K562 (cell line): ENCODE measurements at regions not wholly inside any gene's neighbourhood (a gene's known extent, or its start where the extent isn't known, plus 50 kb on each side); places are given as distances from the start of the nearest gene placed in this dataset.

Source experiments
- ADNP ChIP-seq: fragments of 200-800 bp; sonication (Bioruptor generic); IDR thresholded peaks from 2 replicates; pipeline ENCODE4 v1.6.1; 2016; ENCODE audit warnings: missing genetic modification characterization, missing compliant biosample characterization
- CBX3 ChIP-seq, 2 experiments: IDR thresholded peaks; 1 replicate in 1 of 2; 2 replicates in 1 of 2; pipeline ENCODE4 v1.6.1; 2012; ENCODE audit warnings: inconsistent platforms in 2 of 2, low read length in 2 of 2, borderline replicate concordance in 1 of 2, control low read depth in 1 of 2
- CC2D1A ChIP-seq: fragments of 450-650 bp; IDR thresholded peaks from 2 replicates; pipeline ENCODE4 v1.6.1; 2017; ENCODE audit warnings: mild to moderate bottlenecking
- CREB1 ChIP-seq, 2 experiments: sonication (generic) in 1 of 2; formaldehyde crosslinking in 1 of 2; IDR thresholded peaks; 2 replicates each; pipeline versions ENCODE4 v1.6.1 to v1.8.0; 2012 to 2022; ENCODE audit warnings: inconsistent platforms in 1 of 2, mild to moderate bottlenecking in 1 of 2, missing genetic modification reagents in 1 of 2, moderate library complexity in 1 of 2
- DNMT1 ChIP-seq: fragments of 450-650 bp; IDR thresholded peaks from 2 replicates; pipeline ENCODE4 v1.6.1; 2016; ENCODE audit warnings: antibody characterized with exemption, mild to moderate bottlenecking
- ETS2 ChIP-seq: IDR thresholded peaks from 2 replicates; pipeline ENCODE4 v1.6.1; 2016; ENCODE audit warnings: borderline replicate concordance, missing genetic modification characterization, mild to moderate bottlenecking, moderate library complexity, missing compliant biosample characterization; ENCODE audit not compliant: poor library complexity, severe bottlenecking
- GTF2A2 ChIP-seq: IDR thresholded peaks from 2 replicates; pipeline ENCODE4 v1.6.1; 2016; ENCODE audit warnings: mild to moderate bottlenecking, missing genetic modification characterization, missing compliant biosample characterization
- RAD21 ChIP-seq, 2 experiments: fragments of 250-450 bp in 1 of 2; fragments of 450-650 bp in 1 of 2; sonication (Bioruptor Pico) in 1 of 2; formaldehyde crosslinking in 1 of 2; IDR thresholded peaks in 1 of 2; conservative IDR thresholded peaks in 1 of 2; 2 replicates each; pipeline versions ENCODE4 v1.4.0 to v1.8.0; 2020 to 2022; ENCODE audit warnings: mild to moderate bottlenecking in 2 of 2, moderate library complexity in 1 of 2
- SPI1 ChIP-seq: IDR thresholded peaks from 2 replicates; pipeline ENCODE4 v1.6.1; 2011; ENCODE audit warnings: low read depth, low read length, control low read depth, borderline replicate concordance
- STAG1 ChIP-seq: sonication (generic); formaldehyde crosslinking; IDR thresholded peaks from 2 replicates; pipeline ENCODE4 v1.5.0; 2020; ENCODE audit warnings: missing genetic modification reagents, borderline replicate concordance
- TCF7 ChIP-seq: sonication (generic); IDR thresholded peaks from 2 replicates; pipeline ENCODE4 v1.6.1; 2016; ENCODE audit warnings: antibody characterized with exemption, borderline replicate concordance
- ZKSCAN1 ChIP-seq: fragments of 150-350 bp; IDR thresholded peaks from 2 replicates; pipeline ENCODE4 v1.6.1; 2016; ENCODE audit warnings: low read depth, low read length
- ZKSCAN8 ChIP-seq: fragments of 200-800 bp; sonication (Bioruptor generic); IDR thresholded peaks from 2 replicates; pipeline ENCODE4 v1.6.1; 2016; ENCODE audit warnings: missing genetic modification characterization, missing compliant biosample characterization
- TF ChIP-seq, protein P1 (sequence below): fragments of 150-350 bp; IDR thresholded peaks from 2 replicates; pipeline ENCODE4 v1.6.1; 2014; ENCODE audit warnings: low read depth, mild to moderate bottlenecking, low read length, borderline replicate concordance
- TF ChIP-seq, protein P2 (sequence below): fragments of 450-650 bp; IDR thresholded peaks from 2 replicates; pipeline ENCODE4 v1.6.1; 2017; ENCODE audit warnings: antibody characterized with exemption
- TF ChIP-seq, protein P3 (sequence below): fragments of 250-450 bp; sonication (Bioruptor Pico); IDR thresholded peaks from 2 replicates; pipeline ENCODE4 v1.5.0; 2021; ENCODE audit warnings: mild to moderate bottlenecking, borderline replicate concordance
- TF ChIP-seq, protein P4 (sequence below): fragments of 450-650 bp; IDR thresholded peaks from 2 replicates; pipeline ENCODE4 v1.6.1; 2016

DNA sequence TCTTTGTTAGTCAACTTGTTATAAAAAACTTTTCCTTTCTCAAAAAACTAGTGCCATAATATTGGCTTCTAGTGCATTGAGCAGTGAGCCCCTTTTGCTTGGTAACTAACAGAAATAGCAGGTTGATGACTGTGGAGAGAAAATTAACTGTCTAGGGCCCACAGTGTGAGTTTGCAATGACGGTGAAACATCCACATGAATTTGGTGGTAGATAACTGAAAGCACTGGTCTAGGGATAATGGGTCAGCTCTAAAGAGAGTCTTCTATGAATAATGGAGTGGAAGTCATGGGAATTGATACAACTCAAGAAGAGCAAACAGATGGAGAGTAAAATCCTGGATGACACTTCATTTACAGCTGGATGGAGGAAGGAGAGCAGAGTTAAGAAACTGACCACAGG lies 245.4 kb downstream of the METTL4 start (continued):
- TF ChIP-seq RAD21 (CRISPR knock-in tag; conservative IDR thresholded peaks at IDR 0.05 in 1 of 2, IDR thresholded peaks at IDR 0.05 in 1 of 2): no peak
- no peak for TF ChIP-seq SPI1
- TF ChIP-seq ETS2: no peak
- TF ChIP-seq, protein P1, sequence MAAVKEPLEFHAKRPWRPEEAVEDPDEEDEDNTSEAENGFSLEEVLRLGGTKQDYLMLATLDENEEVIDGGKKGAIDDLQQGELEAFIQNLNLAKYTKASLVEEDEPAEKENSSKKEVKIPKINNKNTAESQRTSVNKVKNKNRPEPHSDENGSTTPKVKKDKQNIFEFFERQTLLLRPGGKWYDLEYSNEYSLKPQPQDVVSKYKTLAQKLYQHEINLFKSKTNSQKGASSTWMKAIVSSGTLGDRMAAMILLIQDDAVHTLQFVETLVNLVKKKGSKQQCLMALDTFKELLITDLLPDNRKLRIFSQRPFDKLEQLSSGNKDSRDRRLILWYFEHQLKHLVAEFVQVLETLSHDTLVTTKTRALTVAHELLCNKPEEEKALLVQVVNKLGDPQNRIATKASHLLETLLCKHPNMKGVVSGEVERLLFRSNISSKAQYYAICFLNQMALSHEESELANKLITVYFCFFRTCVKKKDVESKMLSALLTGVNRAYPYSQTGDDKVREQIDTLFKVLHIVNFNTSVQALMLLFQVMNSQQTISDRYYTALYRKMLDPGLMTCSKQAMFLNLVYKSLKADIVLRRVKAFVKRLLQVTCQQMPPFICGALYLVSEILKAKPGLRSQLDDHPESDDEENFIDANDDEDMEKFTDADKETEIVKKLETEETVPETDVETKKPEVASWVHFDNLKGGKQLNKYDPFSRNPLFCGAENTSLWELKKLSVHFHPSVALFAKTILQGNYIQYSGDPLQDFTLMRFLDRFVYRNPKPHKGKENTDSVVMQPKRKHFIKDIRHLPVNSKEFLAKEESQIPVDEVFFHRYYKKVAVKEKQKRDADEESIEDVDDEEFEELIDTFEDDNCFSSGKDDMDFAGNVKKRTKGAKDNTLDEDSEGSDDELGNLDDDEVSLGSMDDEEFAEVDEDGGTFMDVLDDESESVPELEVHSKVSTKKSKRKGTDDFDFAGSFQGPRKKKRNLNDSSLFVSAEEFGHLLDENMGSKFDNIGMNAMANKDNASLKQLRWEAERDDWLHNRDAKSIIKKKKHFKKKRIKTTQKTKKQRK: no peak
- TF ChIP-seq DNMT1: no peak
- TF ChIP-seq, protein P2, sequence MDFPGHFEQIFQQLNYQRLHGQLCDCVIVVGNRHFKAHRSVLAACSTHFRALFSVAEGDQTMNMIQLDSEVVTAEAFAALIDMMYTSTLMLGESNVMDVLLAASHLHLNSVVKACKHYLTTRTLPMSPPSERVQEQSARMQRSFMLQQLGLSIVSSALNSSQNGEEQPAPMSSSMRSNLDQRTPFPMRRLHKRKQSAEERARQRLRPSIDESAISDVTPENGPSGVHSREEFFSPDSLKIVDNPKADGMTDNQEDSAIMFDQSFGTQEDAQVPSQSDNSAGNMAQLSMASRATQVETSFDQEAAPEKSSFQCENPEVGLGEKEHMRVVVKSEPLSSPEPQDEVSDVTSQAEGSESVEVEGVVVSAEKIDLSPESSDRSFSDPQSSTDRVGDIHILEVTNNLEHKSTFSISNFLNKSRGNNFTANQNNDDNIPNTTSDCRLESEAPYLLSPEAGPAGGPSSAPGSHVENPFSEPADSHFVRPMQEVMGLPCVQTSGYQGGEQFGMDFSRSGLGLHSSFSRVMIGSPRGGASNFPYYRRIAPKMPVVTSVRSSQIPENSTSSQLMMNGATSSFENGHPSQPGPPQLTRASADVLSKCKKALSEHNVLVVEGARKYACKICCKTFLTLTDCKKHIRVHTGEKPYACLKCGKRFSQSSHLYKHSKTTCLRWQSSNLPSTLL: no peak
- TF ChIP-seq ZKSCAN8 (CRISPR knock-in tag): 0 out of 2 replicates have a peak, but pooled peaks have one; percentile 15
- no peak for TF ChIP-seq CBX3 (IDR thresholded peaks at IDR 0.05; ENCODE audit: borderline replicate concordance in 1 of 2, low read length in 2 of 2)
- TF ChIP-seq GTF2A2 (tag): no peak
- TF ChIP-seq, protein P3, sequence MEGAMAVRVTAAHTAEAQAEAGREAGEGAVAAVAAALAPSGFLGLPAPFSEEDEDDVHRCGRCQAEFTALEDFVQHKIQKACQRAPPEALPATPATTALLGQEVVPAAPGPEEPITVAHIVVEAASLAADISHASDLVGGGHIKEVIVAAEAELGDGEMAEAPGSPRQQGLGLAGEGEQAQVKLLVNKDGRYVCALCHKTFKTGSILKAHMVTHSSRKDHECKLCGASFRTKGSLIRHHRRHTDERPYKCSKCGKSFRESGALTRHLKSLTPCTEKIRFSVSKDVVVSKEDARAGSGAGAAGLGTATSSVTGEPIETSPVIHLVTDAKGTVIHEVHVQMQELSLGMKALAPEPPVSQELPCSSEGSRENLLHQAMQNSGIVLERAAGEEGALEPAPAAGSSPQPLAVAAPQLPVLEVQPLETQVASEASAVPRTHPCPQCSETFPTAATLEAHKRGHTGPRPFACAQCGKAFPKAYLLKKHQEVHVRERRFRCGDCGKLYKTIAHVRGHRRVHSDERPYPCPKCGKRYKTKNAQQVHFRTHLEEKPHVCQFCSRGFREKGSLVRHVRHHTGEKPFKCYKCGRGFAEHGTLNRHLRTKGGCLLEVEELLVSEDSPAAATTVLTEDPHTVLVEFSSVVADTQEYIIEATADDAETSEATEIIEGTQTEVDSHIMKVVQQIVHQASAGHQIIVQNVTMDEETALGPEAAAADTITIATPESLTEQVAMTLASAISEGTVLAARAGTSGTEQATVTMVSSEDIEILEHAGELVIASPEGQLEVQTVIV: no peak
- no peak for TF ChIP-seq ZKSCAN1
- TF ChIP-seq, protein P4, sequence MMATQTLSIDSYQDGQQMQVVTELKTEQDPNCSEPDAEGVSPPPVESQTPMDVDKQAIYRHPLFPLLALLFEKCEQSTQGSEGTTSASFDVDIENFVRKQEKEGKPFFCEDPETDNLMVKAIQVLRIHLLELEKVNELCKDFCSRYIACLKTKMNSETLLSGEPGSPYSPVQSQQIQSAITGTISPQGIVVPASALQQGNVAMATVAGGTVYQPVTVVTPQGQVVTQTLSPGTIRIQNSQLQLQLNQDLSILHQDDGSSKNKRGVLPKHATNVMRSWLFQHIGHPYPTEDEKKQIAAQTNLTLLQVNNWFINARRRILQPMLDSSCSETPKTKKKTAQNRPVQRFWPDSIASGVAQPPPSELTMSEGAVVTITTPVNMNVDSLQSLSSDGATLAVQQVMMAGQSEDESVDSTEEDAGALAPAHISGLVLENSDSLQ: no peak
- TF ChIP-seq CREB1 (IDR thresholded peaks at IDR 0.05): no peak
- TF ChIP-seq CREB1 (CRISPR knock-in tag; IDR thresholded peaks at IDR 0.05): no peak
- no peak for TF ChIP-seq CC2D1A
- TF ChIP-seq STAG1 (CRISPR knock-in tag): no peak
- no peak for TF ChIP-seq TCF7
- no peak for TF ChIP-seq ADNP (tag)
- TF ChIP-seq, all 486 proteins: peak for 5
